Kidney (tissue), 13 donors: ENCODE measurements at regions not wholly inside any gene's neighbourhood (a gene's known extent, or its start where the extent isn't known, plus 50 kb on each side); places are given as distances from the start of the nearest gene placed in this dataset.

Experiments
- DNase-seq, 5 donors: peaks; one replicate each; pipeline ENCODE4 v3.0.0-alpha.2; 2013 to 2020
- FAIRE-seq: peaks from 2 replicates; lab custom pipeline; 2012; peaks lifted over from hg19 to GRCh38; lab: Jason Lieb, UNC
- H3K27ac ChIP-seq, 2 donors: one replicate each; pipeline ENCODE4 v1.7.0; 2013; ENCODE audit warnings: low read depth in 2 of 2, low read length in 2 of 2, inconsistent platforms in 1 of 2
- H3K27me3 ChIP-seq: one replicate; pipeline ENCODE4 v1.7.1; 2013; ENCODE audit warnings: low read length, inconsistent platforms; ENCODE audit not compliant: control insufficient read depth, insufficient read depth
- H3K36me3 ChIP-seq, 3 donors: one replicate each; pipeline versions ENCODE4 v1.7.0 to v1.7.1; 2013; ENCODE audit warnings: low read length in 3 of 3, control low read depth in 1 of 3, inconsistent platforms in 1 of 3; ENCODE audit not compliant: insufficient read depth in 3 of 3, control insufficient read depth in 2 of 3
- H3K4me1 ChIP-seq, 3 donors: one replicate each; pipeline versions ENCODE4 v1.7.0 to v1.7.1; 2013; ENCODE audit warnings: low read length in 3 of 3, inconsistent platforms in 1 of 3, low read depth in 1 of 3; ENCODE audit not compliant: control insufficient read depth in 2 of 3, insufficient read depth in 2 of 3
- H3K4me3 ChIP-seq, 3 donors: one replicate each; pipeline versions ENCODE4 v1.7.0 to v1.8.1; 2013; ENCODE audit warnings: low read length in 3 of 3, control low read depth in 1 of 3, inconsistent platforms in 1 of 3
- H3K9ac ChIP-seq, 3 donors: one replicate each; pipeline versions ENCODE4 v1.7.0 to v1.7.1; 2013; ENCODE audit warnings: low read length in 3 of 3, control low read depth in 1 of 3, inconsistent platforms in 1 of 3
- H3K9me3 ChIP-seq, 3 donors: one replicate each; pipeline versions ENCODE4 v1.7.0 to v1.7.1; 2013; ENCODE audit warnings: low read length in 3 of 3, control low read depth in 1 of 3, inconsistent platforms in 1 of 3; ENCODE audit not compliant: control insufficient read depth in 2 of 3, insufficient read depth in 1 of 3
- intact Hi-C: fragments of 100-400 bp; cut with DNase I; formaldehyde crosslinking; loops from one replicate; pipeline ENCODE4 v1.11.1; 2022
- TF ChIP-seq, protein P1 (sequence below): IDR thresholded peaks from 3 replicates; pipeline ENCODE4 v1.5.1; 2012; ENCODE audit warnings: mild to moderate bottlenecking, moderate library complexity, borderline replicate concordance; ENCODE audit not compliant: insufficient read depth; ENCODE audit errors: extremely low read depth
- donor health status: control.
- donor health status: control.
- donor health status: control.
- donor health status: control.
- donor health status: control.
- donor health status: DM: yes; HTN: yes; CAD: no.
- donor health status: Normal renal cell carcinoma (clear cell type).

DNA sequence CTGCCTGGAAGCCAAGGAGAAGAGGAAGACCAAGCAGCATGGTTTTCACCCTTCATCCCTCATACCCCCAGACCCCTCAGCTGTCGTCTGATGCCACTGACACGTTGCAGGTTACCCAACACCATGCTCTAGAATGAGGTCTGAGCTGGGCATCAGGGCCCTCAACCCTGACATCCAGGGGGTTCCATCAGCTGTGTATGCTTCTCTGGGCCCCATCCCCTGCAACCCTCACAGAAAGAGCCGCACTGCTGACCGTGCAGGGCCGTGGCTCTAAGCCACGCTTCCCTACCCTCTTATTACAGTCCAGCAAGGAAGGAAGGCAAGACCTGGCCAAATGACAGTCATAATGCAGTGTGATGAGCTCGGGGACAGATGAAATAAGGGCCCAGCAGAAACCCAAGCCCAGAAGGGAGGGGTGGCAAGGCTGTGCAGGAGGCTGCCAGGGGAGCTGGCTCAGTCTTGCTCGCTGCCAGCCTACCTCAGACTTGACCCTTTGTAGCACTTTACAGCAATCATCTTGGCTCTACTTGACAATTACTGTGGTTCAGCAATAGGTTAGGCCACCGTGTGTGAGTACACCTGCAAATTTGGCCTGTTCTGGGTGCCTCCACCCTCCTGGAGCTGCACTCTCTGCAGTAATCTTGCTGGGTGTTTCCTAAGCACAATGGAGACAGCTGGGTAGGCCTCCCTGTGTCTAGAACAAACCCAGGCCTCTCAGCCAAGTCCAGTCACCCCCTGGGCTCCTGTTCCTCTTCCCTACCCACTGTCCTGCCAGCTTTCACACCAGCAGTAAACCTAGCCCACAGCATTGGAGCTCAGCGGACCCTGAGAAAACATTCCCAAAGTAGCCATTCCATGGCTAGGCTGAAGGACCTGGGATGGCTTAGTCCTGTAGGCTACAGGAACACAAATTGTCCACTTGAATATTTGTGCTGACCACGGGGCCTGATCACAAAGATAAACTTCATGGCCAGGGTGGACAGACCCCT is 115.3 kb upstream of the NEO1 start:
- FAIRE-seq, result no peak
- intact Hi-C loops, result no loop called here

DNA sequence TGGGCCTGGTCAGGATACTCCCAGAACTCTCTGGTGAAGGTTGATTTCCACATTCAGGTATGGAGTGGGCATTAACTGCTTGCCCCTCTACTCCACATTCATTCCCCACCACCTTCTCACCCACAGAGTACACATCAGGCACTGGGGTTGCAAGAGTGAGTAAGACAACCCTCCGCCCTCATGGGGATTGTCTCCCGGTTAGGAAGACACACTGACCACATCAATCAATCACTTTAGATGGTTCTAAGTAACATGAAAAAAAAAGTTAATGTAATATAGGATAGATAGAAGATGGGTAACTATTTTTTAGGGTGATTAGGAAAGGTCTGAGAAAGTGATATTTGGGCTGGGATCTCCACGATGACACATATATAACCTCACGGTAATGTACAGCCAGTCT is 116.0 kb upstream of the NEO1 start:
- Histone ChIP-seq H3K36me3 (no peaks in the 10 kb centered on the region), H3K27me3 (no peaks in the 10 kb centered on the region), H3K27ac (no peak overlapping the region), H3K9me3 (no peaks in the 10 kb centered on the region), H3K4me1 (no peaks in the 10 kb centered on the region), H3K4me3 (no peak overlapping the region), H3K9ac (no peak overlapping the region)
- FAIRE-seq (no peak), DNase-seq (no peak)
- TF ChIP-seq, protein P1, sequence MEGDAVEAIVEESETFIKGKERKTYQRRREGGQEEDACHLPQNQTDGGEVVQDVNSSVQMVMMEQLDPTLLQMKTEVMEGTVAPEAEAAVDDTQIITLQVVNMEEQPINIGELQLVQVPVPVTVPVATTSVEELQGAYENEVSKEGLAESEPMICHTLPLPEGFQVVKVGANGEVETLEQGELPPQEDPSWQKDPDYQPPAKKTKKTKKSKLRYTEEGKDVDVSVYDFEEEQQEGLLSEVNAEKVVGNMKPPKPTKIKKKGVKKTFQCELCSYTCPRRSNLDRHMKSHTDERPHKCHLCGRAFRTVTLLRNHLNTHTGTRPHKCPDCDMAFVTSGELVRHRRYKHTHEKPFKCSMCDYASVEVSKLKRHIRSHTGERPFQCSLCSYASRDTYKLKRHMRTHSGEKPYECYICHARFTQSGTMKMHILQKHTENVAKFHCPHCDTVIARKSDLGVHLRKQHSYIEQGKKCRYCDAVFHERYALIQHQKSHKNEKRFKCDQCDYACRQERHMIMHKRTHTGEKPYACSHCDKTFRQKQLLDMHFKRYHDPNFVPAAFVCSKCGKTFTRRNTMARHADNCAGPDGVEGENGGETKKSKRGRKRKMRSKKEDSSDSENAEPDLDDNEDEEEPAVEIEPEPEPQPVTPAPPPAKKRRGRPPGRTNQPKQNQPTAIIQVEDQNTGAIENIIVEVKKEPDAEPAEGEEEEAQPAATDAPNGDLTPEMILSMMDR, result no peak
- intact Hi-C loops, result no loop called here

More for the DNA sequence above, 115.3 kb upstream of the NEO1 start:
- H3K4me1 ChIP-seq, result no peaks in the 10 kb centered on the region
- H3K27ac ChIP-seq, result no peak overlapping the region
- H3K9me3 ChIP-seq, result no peaks in the 10 kb centered on the region
- no peaks in the 10 kb centered on the region for H3K27me3 ChIP-seq
- H3K4me3 ChIP-seq, result no peak overlapping the region
- no peak overlapping the region for H3K9ac ChIP-seq
- no peaks in the 10 kb centered on the region for H3K36me3 ChIP-seq
- TF ChIP-seq, protein P1, result no peak
- no peak for DNase-seq

DNA sequence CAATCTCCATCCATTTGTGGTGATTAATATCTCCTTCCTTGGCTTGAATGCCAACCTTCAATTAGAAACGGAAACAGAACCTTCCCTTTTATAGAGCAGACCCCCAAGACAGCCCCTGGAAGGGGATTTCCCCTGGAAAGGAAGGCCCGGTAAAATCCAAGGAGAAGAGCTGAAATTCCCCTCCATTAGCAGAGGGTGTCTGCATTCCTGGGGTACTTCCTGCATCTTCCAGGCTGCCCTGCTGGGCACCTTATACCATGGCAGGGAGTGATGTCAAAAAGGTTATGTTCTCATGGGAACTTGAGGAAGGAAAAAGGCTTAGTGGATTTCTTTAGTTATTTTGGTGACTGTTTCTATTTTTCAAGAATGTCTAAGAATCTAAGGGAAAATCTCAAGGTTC is 116.7 kb upstream of the NEO1 start:
- no peak overlapping the region for H3K27ac ChIP-seq
- FAIRE-seq (no peak), DNase-seq (no peak)
- H3K9me3 ChIP-seq, result no peaks in the 10 kb centered on the region
- no peaks in the 10 kb centered on the region for H3K27me3 ChIP-seq
- no peak overlapping the region for H3K9ac ChIP-seq
- intact Hi-C loops, result no loop called here
- no peaks in the 10 kb centered on the region for H3K36me3 ChIP-seq
- TF ChIP-seq, protein P1, result no peak
- no peaks in the 10 kb centered on the region for H3K4me1 ChIP-seq
- H3K4me3 ChIP-seq, result no peak overlapping the region
